Endothelial cell (in vitro differentiated cells): ENCODE measurements at regions not wholly inside any gene's neighbourhood (a gene's known extent, or its start where the extent isn't known, plus 50 kb on each side); places are given as distances from the start of the nearest gene placed in this dataset.

Experiments
- DNase-seq: peaks from one replicate; pipeline ENCODE4 v3.0.0; 2021; ENCODE audit warnings: low spot score
- H3K27ac Mint-ChIP-seq: one replicate; pipeline ENCODE4 v1.8.0; 2021; ENCODE audit warnings: mixed read lengths, inconsistent platforms; ENCODE audit not compliant: unreplicated experiment
- H3K27me3 Mint-ChIP-seq: one replicate; pipeline ENCODE4 v1.8.0; 2021; ENCODE audit warnings: mild to moderate bottlenecking, moderate library complexity, mixed read lengths, inconsistent platforms; ENCODE audit not compliant: unreplicated experiment
- H3K36me3 Mint-ChIP-seq: one replicate; pipeline ENCODE4 v1.8.0; 2021; ENCODE audit warnings: mild to moderate bottlenecking, low read depth, mixed read lengths, inconsistent platforms; ENCODE audit not compliant: unreplicated experiment
- H3K4me1 Mint-ChIP-seq: one replicate; pipeline ENCODE4 v1.8.0; 2021; ENCODE audit warnings: mild to moderate bottlenecking, mixed read lengths, inconsistent platforms; ENCODE audit not compliant: unreplicated experiment
- H3K4me3 Mint-ChIP-seq: one replicate; pipeline ENCODE4 v1.8.0; 2021; ENCODE audit warnings: mild to moderate bottlenecking, mixed read lengths, inconsistent platforms; ENCODE audit not compliant: unreplicated experiment
- H3K9me3 Mint-ChIP-seq: one replicate; pipeline ENCODE4 v1.8.0; 2021; ENCODE audit warnings: mixed read lengths, inconsistent platforms; ENCODE audit not compliant: unreplicated experiment
- TF ChIP-seq, protein P1 (sequence below): fragments of 200-600 bp; sonication (generic); IDR thresholded peaks from one replicate; pipeline ENCODE4 v1.5.0; 2021; ENCODE audit warnings: antibody characterized with exemption; ENCODE audit not compliant: unreplicated experiment

DNA sequence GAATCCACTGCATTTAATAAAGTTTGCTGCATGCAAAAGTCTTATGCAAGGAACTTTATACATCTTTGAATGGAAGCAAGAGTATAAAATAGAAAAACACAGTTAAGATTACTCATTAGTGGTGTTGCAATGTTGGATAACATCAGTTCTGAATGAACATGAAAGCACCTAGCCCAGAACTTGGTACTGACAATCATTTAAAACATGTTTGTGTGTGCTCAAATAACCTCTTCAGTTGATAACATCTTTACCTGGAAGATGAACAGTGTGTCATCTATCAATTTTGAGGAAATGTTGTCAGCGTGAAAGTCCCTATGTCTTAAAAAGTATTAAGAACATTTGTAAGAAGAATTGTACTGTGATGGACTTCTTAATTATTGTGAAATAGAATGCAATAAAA, 370.4 kb upstream of the GRAMD2B start:
- no peak for DNase-seq
- Mint-ChIP-seq H3K27ac (no peak overlapping the region), H3K9me3 (no peaks in the 10 kb centered on the region), H3K4me3 (no peak overlapping the region), H3K4me1 (no peaks in the 10 kb centered on the region), H3K27me3 (no peaks in the 10 kb centered on the region), H3K36me3 (no peaks in the 10 kb centered on the region)
- TF ChIP-seq, protein P1, sequence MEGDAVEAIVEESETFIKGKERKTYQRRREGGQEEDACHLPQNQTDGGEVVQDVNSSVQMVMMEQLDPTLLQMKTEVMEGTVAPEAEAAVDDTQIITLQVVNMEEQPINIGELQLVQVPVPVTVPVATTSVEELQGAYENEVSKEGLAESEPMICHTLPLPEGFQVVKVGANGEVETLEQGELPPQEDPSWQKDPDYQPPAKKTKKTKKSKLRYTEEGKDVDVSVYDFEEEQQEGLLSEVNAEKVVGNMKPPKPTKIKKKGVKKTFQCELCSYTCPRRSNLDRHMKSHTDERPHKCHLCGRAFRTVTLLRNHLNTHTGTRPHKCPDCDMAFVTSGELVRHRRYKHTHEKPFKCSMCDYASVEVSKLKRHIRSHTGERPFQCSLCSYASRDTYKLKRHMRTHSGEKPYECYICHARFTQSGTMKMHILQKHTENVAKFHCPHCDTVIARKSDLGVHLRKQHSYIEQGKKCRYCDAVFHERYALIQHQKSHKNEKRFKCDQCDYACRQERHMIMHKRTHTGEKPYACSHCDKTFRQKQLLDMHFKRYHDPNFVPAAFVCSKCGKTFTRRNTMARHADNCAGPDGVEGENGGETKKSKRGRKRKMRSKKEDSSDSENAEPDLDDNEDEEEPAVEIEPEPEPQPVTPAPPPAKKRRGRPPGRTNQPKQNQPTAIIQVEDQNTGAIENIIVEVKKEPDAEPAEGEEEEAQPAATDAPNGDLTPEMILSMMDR: no peak

- H3K4me3 Mint-ChIP-seq: no peak overlapping the region
These were observed 369.6 kb upstream of the GRAMD2B start for GRCh38 chr5:126053630-126054029.

DNA sequence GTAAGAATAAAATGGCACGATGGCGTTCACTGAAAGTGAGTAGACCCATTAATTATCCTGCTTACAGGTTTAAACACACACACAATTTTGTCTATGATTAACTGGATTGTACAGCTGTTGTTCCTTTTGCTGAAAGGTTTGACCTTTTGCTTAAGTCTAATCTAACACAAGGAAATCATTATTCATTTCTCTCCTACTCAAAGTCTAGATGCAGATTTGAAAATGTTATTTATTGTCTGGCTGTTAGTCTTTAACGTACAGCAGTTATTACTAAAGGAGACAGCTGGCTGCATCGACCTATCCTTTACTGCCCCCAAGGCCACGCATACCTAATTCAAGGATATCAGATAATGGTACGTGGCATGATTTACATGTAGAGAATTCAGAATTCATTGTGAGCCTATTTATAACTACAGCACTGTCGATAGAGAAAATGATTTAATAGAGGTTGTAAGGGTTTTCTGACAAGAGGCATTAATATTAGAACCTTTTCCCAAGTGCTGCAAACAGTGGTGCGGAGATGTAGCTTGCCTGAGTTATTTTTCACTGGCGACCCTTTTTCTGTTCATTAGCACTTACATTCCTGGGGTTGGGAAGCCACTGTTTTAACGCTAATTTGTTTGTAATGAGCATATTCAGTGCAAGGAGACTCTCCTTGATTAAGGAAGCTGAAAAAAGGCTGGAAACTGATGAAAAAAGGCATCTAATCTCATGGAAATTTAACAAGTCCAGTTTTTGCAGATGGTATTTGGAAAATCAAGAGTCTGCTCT, 368.4 kb upstream of the GRAMD2B start:
- Mint-ChIP-seq H3K27ac (no peak overlapping the region), H3K4me1 (no peaks in the 10 kb centered on the region), H3K36me3 (no peaks in the 10 kb centered on the region), H3K4me3 (no peak overlapping the region), H3K27me3 (peaks cover 2% of the 10 kb centered on the region), H3K9me3 (no peaks in the 10 kb centered on the region)
- no peak for DNase-seq
- TF ChIP-seq, protein P1: no peak

More at GRCh38 chr5:126053630-126054029, 369.6 kb upstream of the GRAMD2B start:
- Mint-ChIP-seq H3K27me3 (peaks cover 2% of the 10 kb centered on the region), H3K4me1 (no peaks in the 10 kb centered on the region), H3K27ac (no peak overlapping the region), H3K9me3 (no peaks in the 10 kb centered on the region), H3K36me3 (no peaks in the 10 kb centered on the region)
- no peak for DNase-seq
- TF ChIP-seq, protein P1: no peak

- Mint-ChIP-seq H3K9me3 (no peaks in the 10 kb centered on the region), H3K4me3 (no peak overlapping the region), H3K36me3 (no peaks in the 10 kb centered on the region), H3K27ac (no peak overlapping the region), H3K27me3 (peaks cover 2% of the 10 kb centered on the region), H3K4me1 (no peaks in the 10 kb centered on the region)
- no peak for DNase-seq
- TF ChIP-seq, protein P1: no peak
These were observed 367.9 kb upstream of the GRAMD2B start for GRCh38 chr5:126055348-126055729.

- no peak for DNase-seq
- Mint-ChIP-seq H3K27me3 (peaks cover 2% of the 10 kb centered on the region), H3K36me3 (no peaks in the 10 kb centered on the region), H3K4me3 (no peak overlapping the region), H3K9me3 (no peaks in the 10 kb centered on the region), H3K4me1 (no peaks in the 10 kb centered on the region), H3K27ac (no peak overlapping the region)
- TF ChIP-seq, protein P1: no peak
These were observed 366.9 kb upstream of the GRAMD2B start for GRCh38 chr5:126056352-126056751.
